ENCODE measurements at regions not wholly inside any gene's neighbourhood (a gene's known extent, or its start where the extent isn't known, plus 50 kb on each side); places are given as distances from the start of the nearest gene placed in this dataset.

- TF ChIP-seq NFIC (IDR thresholded peaks at IDR 0.05): no peak
- no peak for TF ChIP-seq YY1 (IDR thresholded peaks at IDR 0.05; ENCODE audit: low read depth)
- no peak for TF ChIP-seq TCF12 (IDR thresholded peaks at IDR 0.05; ENCODE audit: low read depth)
- TF ChIP-seq RAD21 (IDR thresholded peaks at IDR 0.05; ENCODE audit: low read depth): no peak
- TF ChIP-seq FOXM1 (IDR thresholded peaks at IDR 0.05; ENCODE audit: borderline replicate concordance, low read depth): no peak
- no peak for TF ChIP-seq USF1 (IDR thresholded peaks at IDR 0.05)
- no peak for TF ChIP-seq TEAD4 (IDR thresholded peaks at IDR 0.05)
- TF ChIP-seq REST (IDR thresholded peaks at IDR 0.05; ENCODE audit: low read depth): no peak
- no peak for TF ChIP-seq EP300 (IDR thresholded peaks at IDR 0.05; ENCODE audit: borderline replicate concordance)
- TF ChIP-seq EGR1 (IDR thresholded peaks at IDR 0.05): no peak
- no peak for TF ChIP-seq TAF1 (IDR thresholded peaks at IDR 0.05; ENCODE audit: low read depth)
- TF ChIP-seq ZBTB7A (IDR thresholded peaks at IDR 0.05; ENCODE audit: low read depth): no peak
- no peak for TF ChIP-seq CEBPB (IDR thresholded peaks at IDR 0.05)
- TF ChIP-seq CREB1 (IDR thresholded peaks at IDR 0.05; ENCODE audit: low read depth): no peak
- no peak for TF ChIP-seq MAX (IDR thresholded peaks at IDR 0.05)
Observed at GRCh38 chr5:28927559-28928326, 1889.4 kb upstream of the CDH9 start.

- no peak for TF ChIP-seq FOXM1 (IDR thresholded peaks at IDR 0.05; ENCODE audit: borderline replicate concordance, low read depth)
Observed at GRCh38 chr5:28926422-28926821, 1888.0 kb upstream of the CDH9 start.

GRCh38 chr5:28917631-28918030 is 1879.2 kb upstream of the CDH9 start:
- no peak for TF ChIP-seq TAF1 (IDR thresholded peaks at IDR 0.05; ENCODE audit: low read depth)
- no peak for TF ChIP-seq YY1 (IDR thresholded peaks at IDR 0.05; ENCODE audit: low read depth)
- no peak for TF ChIP-seq USF1 (IDR thresholded peaks at IDR 0.05)
- TF ChIP-seq FOXM1 (IDR thresholded peaks at IDR 0.05; ENCODE audit: borderline replicate concordance, low read depth): no peak
- TF ChIP-seq CEBPB (IDR thresholded peaks at IDR 0.05): no peak
- TF ChIP-seq RAD21 (IDR thresholded peaks at IDR 0.05; ENCODE audit: low read depth): no peak
- no peak for TF ChIP-seq CREB1 (IDR thresholded peaks at IDR 0.05; ENCODE audit: low read depth)
- no peak for TF ChIP-seq MAX (IDR thresholded peaks at IDR 0.05)
- no peak for TF ChIP-seq REST (IDR thresholded peaks at IDR 0.05; ENCODE audit: low read depth)
- TF ChIP-seq EGR1 (IDR thresholded peaks at IDR 0.05): no peak
- no peak for TF ChIP-seq EP300 (IDR thresholded peaks at IDR 0.05; ENCODE audit: borderline replicate concordance)
- TF ChIP-seq NFIC (IDR thresholded peaks at IDR 0.05): no peak
- no peak for TF ChIP-seq TCF12 (IDR thresholded peaks at IDR 0.05; ENCODE audit: low read depth)
- no peak for TF ChIP-seq TEAD4 (IDR thresholded peaks at IDR 0.05)
- no peak for TF ChIP-seq ZBTB7A (IDR thresholded peaks at IDR 0.05; ENCODE audit: low read depth)

GRCh38 chr5:28914297-28914696 is 1875.9 kb upstream of the CDH9 start:
- TF ChIP-seq TAF1 (IDR thresholded peaks at IDR 0.05; ENCODE audit: low read depth) (no peak), EGR1 (IDR thresholded peaks at IDR 0.05) (no peak), TCF12 (IDR thresholded peaks at IDR 0.05; ENCODE audit: low read depth) (no peak), FOXM1 (IDR thresholded peaks at IDR 0.05; ENCODE audit: borderline replicate concordance, low read depth) (no peak), EP300 (IDR thresholded peaks at IDR 0.05; ENCODE audit: borderline replicate concordance) (no peak)

- TF ChIP-seq RAD21 (IDR thresholded peaks at IDR 0.05; ENCODE audit: low read depth) (peak; percentile 16; the same call in 1 of the 2 replicates), EGR1 (IDR thresholded peaks at IDR 0.05) (no peak)
Observed at GRCh38 chr5:28903643-28904042, 1865.3 kb upstream of the CDH9 start.

- TF ChIP-seq CREB1 (IDR thresholded peaks at IDR 0.05; ENCODE audit: low read depth) (no peak), REST (IDR thresholded peaks at IDR 0.05; ENCODE audit: low read depth) (no peak), TCF12 (IDR thresholded peaks at IDR 0.05; ENCODE audit: low read depth) (no peak), RAD21 (IDR thresholded peaks at IDR 0.05; ENCODE audit: low read depth) (peak; percentile 42; the same call in 1 of the 2 replicates), CEBPB (IDR thresholded peaks at IDR 0.05) (no peak), MAX (IDR thresholded peaks at IDR 0.05) (no peak), EP300 (IDR thresholded peaks at IDR 0.05; ENCODE audit: borderline replicate concordance) (no peak)
Observed at GRCh38 chr5:28896949-28897348, 1858.6 kb upstream of the CDH9 start.

All from Ishikawa (cell line).